HFF-Myc (cell line): ENCODE measurements at regions not wholly inside any gene's neighbourhood (a gene's known extent, or its start where the extent isn't known, plus 50 kb on each side); places are given as distances from the start of the nearest gene placed in this dataset.

Source experiments
- DNase-seq: peaks from one replicate; pipeline ENCODE4 v3.0.0-alpha.2; 2011; ENCODE audit warnings: low read depth; ENCODE audit errors: extremely low read depth
- H3K4me3 ChIP-seq: replicated peaks from 2 replicates; pipeline ENCODE4 v1.5.1; 2011; ENCODE audit warnings: low read depth, mild to moderate bottlenecking, control low read depth, low read length
- TF ChIP-seq, protein P1 (sequence below): IDR thresholded peaks from 2 replicates; pipeline ENCODE4 v1.5.1; 2012; ENCODE audit warnings: mild to moderate bottlenecking, low read depth, low read length, control low read depth; ENCODE audit errors: missing control alignments

GRCh38 chrX:8873956-8874355 is 72.8 kb upstream of the FAM9A start:
- TF ChIP-seq, protein P1, sequence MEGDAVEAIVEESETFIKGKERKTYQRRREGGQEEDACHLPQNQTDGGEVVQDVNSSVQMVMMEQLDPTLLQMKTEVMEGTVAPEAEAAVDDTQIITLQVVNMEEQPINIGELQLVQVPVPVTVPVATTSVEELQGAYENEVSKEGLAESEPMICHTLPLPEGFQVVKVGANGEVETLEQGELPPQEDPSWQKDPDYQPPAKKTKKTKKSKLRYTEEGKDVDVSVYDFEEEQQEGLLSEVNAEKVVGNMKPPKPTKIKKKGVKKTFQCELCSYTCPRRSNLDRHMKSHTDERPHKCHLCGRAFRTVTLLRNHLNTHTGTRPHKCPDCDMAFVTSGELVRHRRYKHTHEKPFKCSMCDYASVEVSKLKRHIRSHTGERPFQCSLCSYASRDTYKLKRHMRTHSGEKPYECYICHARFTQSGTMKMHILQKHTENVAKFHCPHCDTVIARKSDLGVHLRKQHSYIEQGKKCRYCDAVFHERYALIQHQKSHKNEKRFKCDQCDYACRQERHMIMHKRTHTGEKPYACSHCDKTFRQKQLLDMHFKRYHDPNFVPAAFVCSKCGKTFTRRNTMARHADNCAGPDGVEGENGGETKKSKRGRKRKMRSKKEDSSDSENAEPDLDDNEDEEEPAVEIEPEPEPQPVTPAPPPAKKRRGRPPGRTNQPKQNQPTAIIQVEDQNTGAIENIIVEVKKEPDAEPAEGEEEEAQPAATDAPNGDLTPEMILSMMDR: no peak
- H3K4me3 ChIP-seq: no peak overlapping the region
- no peak for DNase-seq

DNA sequence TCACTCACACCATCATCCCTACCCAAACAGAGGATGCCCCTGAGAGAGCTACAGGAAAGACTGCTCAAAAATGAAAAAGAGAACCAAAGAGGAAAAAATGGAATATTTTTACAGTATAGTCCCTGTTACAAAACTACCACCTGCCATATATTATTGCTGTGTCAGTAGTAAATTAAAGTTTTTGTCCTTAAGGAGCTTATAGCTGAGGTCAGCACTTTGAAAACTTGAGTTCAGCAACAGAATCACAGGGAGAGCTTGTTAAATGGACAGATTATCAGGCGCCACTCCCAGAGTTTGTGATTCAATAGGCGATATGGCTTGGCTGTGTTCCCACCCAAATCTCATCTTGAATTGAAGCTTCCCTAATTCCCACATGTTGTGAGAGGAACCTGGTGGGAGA is 71.9 kb upstream of the FAM9A start:
- TF ChIP-seq, protein P1: no peak
- H3K4me3 ChIP-seq: no peak overlapping the region
- no peak for DNase-seq

DNA sequence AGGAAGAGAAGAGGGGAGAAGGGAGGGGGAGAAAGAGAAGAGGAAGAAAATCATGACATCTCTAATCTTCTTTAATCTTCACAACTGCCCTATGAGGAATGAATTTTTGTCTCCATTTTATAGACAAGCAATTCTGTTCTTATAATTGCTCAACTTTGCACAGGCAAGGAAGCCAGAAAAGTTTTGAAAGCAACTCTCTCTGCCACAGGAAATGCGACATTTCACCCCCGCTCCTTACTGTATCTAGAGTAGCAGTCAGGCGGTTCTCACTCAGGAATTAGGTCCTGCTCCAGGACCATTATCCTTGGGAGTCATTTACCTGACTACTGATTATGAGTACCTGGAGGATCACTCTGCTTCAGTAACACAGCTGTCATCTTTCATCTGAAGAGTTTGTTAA is 69.2 kb upstream of the FAM9A start:
- no peak for DNase-seq
- TF ChIP-seq, protein P1: no peak

GRCh38 chrX:8869812-8870211 is 68.6 kb upstream of the FAM9A start:
- TF ChIP-seq, protein P1: no peak
- DNase-seq: no peak
- H3K4me3 ChIP-seq: no peak overlapping the region

More for the DNA sequence above, 69.2 kb upstream of the FAM9A start:
- H3K4me3 ChIP-seq: no peak overlapping the region

DNA sequence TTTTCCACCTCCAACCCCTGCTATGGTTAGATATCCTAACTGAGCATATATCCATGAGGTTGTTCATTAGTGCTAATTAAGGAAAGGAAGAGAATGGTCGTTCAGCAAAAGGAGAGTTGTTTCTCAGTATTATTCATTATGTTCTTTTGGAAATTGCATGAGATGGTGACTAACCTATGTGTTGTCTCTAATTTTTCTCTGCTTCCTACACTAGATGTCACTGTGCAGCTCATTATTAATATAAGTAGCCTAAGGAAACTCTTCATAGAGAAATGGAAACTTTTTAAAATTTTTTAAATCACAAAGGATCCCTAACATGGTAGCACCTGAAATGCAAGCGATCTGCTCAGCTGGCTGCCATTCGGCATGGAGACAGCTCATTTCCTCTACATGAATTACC is 67.7 kb upstream of the FAM9A start:
- DNase-seq: no peak
- TF ChIP-seq, protein P1: no peak
- H3K4me3 ChIP-seq: no peak overlapping the region

DNA sequence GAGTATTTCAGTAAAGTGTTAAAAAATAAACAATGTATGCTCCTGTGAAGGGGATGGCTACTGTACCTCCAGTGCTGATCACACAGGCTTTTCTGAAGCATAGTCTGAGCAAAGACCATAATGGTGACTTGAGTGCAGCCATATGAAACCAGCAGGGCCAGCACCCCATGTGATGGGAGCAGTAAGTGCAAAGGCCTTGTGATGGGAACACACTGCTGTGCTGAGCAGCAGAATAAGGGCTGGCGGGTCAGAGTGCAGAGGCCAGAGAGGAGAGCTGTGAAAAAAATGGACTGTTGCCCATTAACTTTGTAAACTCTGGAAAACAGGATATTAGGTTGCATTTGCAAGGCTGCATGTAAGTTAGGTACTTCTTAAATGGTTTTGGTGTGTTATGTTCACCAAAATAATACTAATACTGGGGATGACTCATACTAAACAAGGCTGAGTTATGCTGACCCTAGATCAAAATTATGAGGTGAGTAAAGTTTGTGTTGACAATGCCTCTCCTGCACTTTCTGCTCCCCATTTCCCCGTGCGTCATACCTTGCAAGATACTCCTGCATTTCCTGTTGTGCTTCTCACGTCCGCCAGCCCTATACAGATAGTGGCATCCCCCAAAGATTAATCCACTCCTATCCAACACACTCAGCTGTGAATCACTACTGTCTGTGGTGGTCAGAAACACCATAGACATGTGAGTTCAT is 67.0 kb upstream of the FAM9A start:
- peak; percentile 79 for DNase-seq
- no peak overlapping the region for H3K4me3 ChIP-seq
- TF ChIP-seq, protein P1: no peak

GRCh38 chrX:8867406-8867805 is 66.2 kb upstream of the FAM9A start:
- no peak for DNase-seq
- no peak overlapping the region for H3K4me3 ChIP-seq
- TF ChIP-seq, protein P1: no peak
